ENCODE measurements at regions not wholly inside any gene's neighbourhood (a gene's known extent, or its start where the extent isn't known, plus 50 kb on each side); places are given as distances from the start of the nearest gene placed in this dataset.

- TF ChIP-seq, protein P1, sequence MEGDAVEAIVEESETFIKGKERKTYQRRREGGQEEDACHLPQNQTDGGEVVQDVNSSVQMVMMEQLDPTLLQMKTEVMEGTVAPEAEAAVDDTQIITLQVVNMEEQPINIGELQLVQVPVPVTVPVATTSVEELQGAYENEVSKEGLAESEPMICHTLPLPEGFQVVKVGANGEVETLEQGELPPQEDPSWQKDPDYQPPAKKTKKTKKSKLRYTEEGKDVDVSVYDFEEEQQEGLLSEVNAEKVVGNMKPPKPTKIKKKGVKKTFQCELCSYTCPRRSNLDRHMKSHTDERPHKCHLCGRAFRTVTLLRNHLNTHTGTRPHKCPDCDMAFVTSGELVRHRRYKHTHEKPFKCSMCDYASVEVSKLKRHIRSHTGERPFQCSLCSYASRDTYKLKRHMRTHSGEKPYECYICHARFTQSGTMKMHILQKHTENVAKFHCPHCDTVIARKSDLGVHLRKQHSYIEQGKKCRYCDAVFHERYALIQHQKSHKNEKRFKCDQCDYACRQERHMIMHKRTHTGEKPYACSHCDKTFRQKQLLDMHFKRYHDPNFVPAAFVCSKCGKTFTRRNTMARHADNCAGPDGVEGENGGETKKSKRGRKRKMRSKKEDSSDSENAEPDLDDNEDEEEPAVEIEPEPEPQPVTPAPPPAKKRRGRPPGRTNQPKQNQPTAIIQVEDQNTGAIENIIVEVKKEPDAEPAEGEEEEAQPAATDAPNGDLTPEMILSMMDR (conservative IDR thresholded peaks at IDR 0.05) = no peak
- TF ChIP-seq EZH2 (IDR thresholded peaks at IDR 0.05; ENCODE audit: low read depth) = no peak
Observed at GRCh38 chr21:38660333-38661196, 145.2 kb upstream of the ETS2 start.
